GM12878 (cell line): ENCODE measurements at regions not wholly inside any gene's neighbourhood (a gene's known extent, or its start where the extent isn't known, plus 50 kb on each side); places are given as distances from the start of the nearest gene placed in this dataset.

ENCODE experiments used
- ATAC-seq: fragments of 200-7000 bp; cut with Tn5 transposase; 3 replicates; pipeline ENCODE4 v1.9.1; 2020; ENCODE audit warnings: mild to moderate bottlenecking, moderate library complexity
- BruUV-seq: library from RNA; stranded (reverse); fragments of 400-500 nt; replicated peaks from 2 replicates; lab custom pipeline; 2021; lab: Mats Ljungman, UMichigan
- CTCF ChIA-PET: fragments of 300-600 bp; sonication (Branson Sonifier 250); formaldehyde crosslinking; extraction: SDS; loops from one replicate; lab custom pipeline; 2021; ENCODE audit warnings: inconsistent platforms; lab: Yijun Ruan, JAX
- POLR2A ChIA-PET: fragments of 350-600 bp; formaldehyde crosslinking; extraction: SDS; loops from one replicate; lab custom pipeline; 2021; ENCODE audit warnings: inconsistent platforms; lab: Charles Lee
- RAD21 ChIA-PET: fragments of 300-600 bp; sonication (Branson Sonifier 250); formaldehyde crosslinking; loops from one replicate; lab custom pipeline; 2023; ENCODE audit warnings: antibody characterized with exemption; ENCODE audit not compliant: unreplicated experiment; lab: Charles Lee
- SMC1A ChIA-PET: fragments of 300-600 bp; sonication (Branson Sonifier 250); formaldehyde crosslinking; loops from one replicate; lab custom pipeline; 2023; ENCODE audit not compliant: unreplicated experiment, uncharacterized antibody; lab: Charles Lee
- DNase-seq: peaks from one replicate; pipeline ENCODE4 v3.0.0-alpha.2; 2011; ENCODE audit warnings: low read depth, low spot score
- FAIRE-seq: peaks from 3 replicates; lab custom pipeline; 2011; peaks lifted over from hg19 to GRCh38; lab: Jason Lieb, UNC
- H2AFZ ChIP-seq: 2 replicates; pipeline ENCODE4 v1.6.0; 2011; ENCODE audit warnings: low read depth, low read length, control low read depth; ENCODE audit not compliant: control insufficient read depth
- H3K27ac ChIP-seq: 2 replicates; pipeline ENCODE4 v1.5.1; 2011; ENCODE audit warnings: control low read depth; ENCODE audit not compliant: control insufficient read depth, insufficient read depth
- H3K27me3 ChIP-seq, 2 experiments: replicated peaks in 1 of 2; 2 replicates each; pipeline versions ENCODE4 v1.6.0 to v1.6.1; 2011; ENCODE audit warnings: low read length in 1 of 2; ENCODE audit not compliant: control insufficient read depth in 2 of 2, insufficient read depth in 2 of 2
- H3K36me3 ChIP-seq, 2 experiments: 2 replicates each; pipeline ENCODE4 v1.5.1; 2011; ENCODE audit warnings: low read length in 1 of 2; ENCODE audit not compliant: control insufficient read depth in 2 of 2, insufficient read depth in 2 of 2
- H3K4me1 ChIP-seq: 2 replicates; pipeline ENCODE4 v1.6.1; 2011; ENCODE audit warnings: mild to moderate bottlenecking, low read length, moderate library complexity, mixed read lengths; ENCODE audit not compliant: control insufficient read depth, insufficient read depth
- H3K4me2 ChIP-seq: 2 replicates; pipeline ENCODE4 v1.6.0; 2011; ENCODE audit warnings: control low read depth; ENCODE audit not compliant: control insufficient read depth, insufficient read depth
- H3K4me3 ChIP-seq: fragments of 200-600 bp; sonication (generic); 2 replicates; pipeline ENCODE4 v1.5.1; 2016
- H3K79me2 ChIP-seq: 2 replicates; pipeline ENCODE4 v1.6.0; 2011; ENCODE audit warnings: low read length; ENCODE audit not compliant: control insufficient read depth, insufficient read depth
- H3K9ac ChIP-seq: 2 replicates; pipeline ENCODE4 v1.8.0; 2011; ENCODE audit warnings: low read length, control low read depth, mixed read lengths; ENCODE audit not compliant: control insufficient read depth, insufficient read depth
- H3K9me3 ChIP-seq: replicated peaks from 3 replicates; pipeline ENCODE4 v1.5.1; 2011; ENCODE audit warnings: mild to moderate bottlenecking, low read length; ENCODE audit not compliant: control insufficient read depth, insufficient read depth
- H4K20me1 ChIP-seq: 2 replicates; pipeline ENCODE4 v1.6.0; 2011; ENCODE audit not compliant: control insufficient read depth, insufficient read depth
- CHD2 ChIP-seq: IDR thresholded peaks from 2 replicates; pipeline ENCODE4 v1.6.1; 2011; ENCODE audit warnings: low read depth, low read length, improper control_type of control experiment, borderline replicate concordance
- RAD21 ChIP-seq: IDR thresholded peaks from 2 replicates; pipeline ENCODE4 v1.6.1; 2011; ENCODE audit warnings: mild to moderate bottlenecking, low read depth, low read length, moderate library complexity; ENCODE audit not compliant: insufficient read depth
- SMC3 ChIP-seq: IDR thresholded peaks from 2 replicates; pipeline ENCODE4 v1.6.1; 2011; ENCODE audit warnings: low read length, improper control_type of control experiment, borderline replicate concordance
- TARDBP ChIP-seq: IDR thresholded peaks from 2 replicates; pipeline ENCODE4 v1.6.1; 2016; ENCODE audit warnings: borderline replicate concordance
- WGBS: methylation state at CpG from one replicate; pipeline ENCODE4 v1.1.6; 2016; ENCODE audit warnings: low lambda C conversion rate; ENCODE audit not compliant: insufficient replicate concordance, insufficient coverage; ENCODE audit errors: missing lambda C conversion rate; 5-methylcytosine and 5-hydroxymethylcytosine counted together
- in situ Hi-C: fragments of 300-500 bp; cut with MboI; formaldehyde crosslinking; loops from 9 replicates; pipeline ENCODE4 v1.14.3; 2018; ENCODE audit warnings: mixed read lengths
- intact Hi-C: fragments of 100-400 bp; cut with micrococcal nuclease; formaldehyde crosslinking; loops from one replicate; pipeline ENCODE4 v1.14.2; 2022; ENCODE audit not compliant: unreplicated experiment
- TF ChIP-seq, protein P1 (sequence below): IDR thresholded peaks from 2 replicates; pipeline ENCODE4 v1.6.1; 2011; ENCODE audit warnings: low read depth, low read length, improper control_type of control experiment, borderline replicate concordance
- TF ChIP-seq, protein P2 (sequence below): fragments of 450-650 bp; IDR thresholded peaks from 2 replicates; pipeline ENCODE4 v1.6.1; 2017; ENCODE audit warnings: antibody characterized with exemption, mild to moderate bottlenecking, moderate library complexity
- TF ChIP-seq, protein P3 (sequence below): IDR thresholded peaks from 2 replicates; pipeline ENCODE4 v1.6.1; 2012; ENCODE audit warnings: low read depth, low read length, improper control_type of control experiment

DNA sequence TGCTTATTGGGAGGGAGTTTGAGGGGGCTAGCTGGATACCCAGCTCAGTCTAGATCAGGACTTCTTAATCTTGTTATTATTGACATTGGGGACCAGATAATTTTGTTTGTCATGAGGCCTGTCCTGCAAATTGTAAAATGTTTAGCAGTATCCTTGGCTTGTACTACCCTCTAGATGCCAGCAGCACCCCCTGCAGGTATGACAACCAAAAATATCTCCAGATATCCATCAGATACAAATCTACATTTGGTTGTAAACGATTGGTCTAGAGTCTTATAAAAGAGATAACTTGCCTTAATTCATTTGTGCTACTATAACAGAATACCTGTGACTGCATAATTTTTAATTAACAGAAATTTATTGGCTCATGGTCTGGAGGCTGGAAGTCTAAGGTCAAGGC lies 1232.2 kb downstream of the XPNPEP1 start:
- Histone ChIP-seq H3K27me3 (no peaks in the 10 kb centered on the region), H3K36me3 (no peaks in the 10 kb centered on the region), H4K20me1 (no peaks in the 10 kb centered on the region), H3K4me1 (no peaks in the 10 kb centered on the region; the same call in 1 of the 2 replicates), H2AFZ (no peak overlapping the region), H3K4me2 (no peak overlapping the region), H3K9ac (no peak overlapping the region), H3K4me3 (no peak overlapping the region), H3K27ac (no peak overlapping the region), H3K9me3 (no peaks in the 10 kb centered on the region; the same call in 2 of the 3 replicates), H3K79me2 (no peaks in the 10 kb centered on the region)
- WGBS: 0% methylated on average over 1 of the region's 1 CpG
- CTCF ChIA-PET: interaction anchor here (0.9 to 1.0 kb wide), 2 partner anchors 65 to 346 kb away, joined by 3 read pairs; no protein-coding TSS in a partner anchor
- no peak for ATAC-seq
- in situ Hi-C loops (no loop called here), intact Hi-C loops (no loop called here)
- RAD21 ChIA-PET: no interaction called here
- TF ChIP-seq TARDBP (no peak), RAD21 (no peak), SMC3 (no peak), CHD2 (no peak)
- TF ChIP-seq, protein P1, sequence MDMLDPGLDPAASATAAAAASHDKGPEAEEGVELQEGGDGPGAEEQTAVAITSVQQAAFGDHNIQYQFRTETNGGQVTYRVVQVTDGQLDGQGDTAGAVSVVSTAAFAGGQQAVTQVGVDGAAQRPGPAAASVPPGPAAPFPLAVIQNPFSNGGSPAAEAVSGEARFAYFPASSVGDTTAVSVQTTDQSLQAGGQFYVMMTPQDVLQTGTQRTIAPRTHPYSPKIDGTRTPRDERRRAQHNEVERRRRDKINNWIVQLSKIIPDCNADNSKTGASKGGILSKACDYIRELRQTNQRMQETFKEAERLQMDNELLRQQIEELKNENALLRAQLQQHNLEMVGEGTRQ: no peak
- TF ChIP-seq, protein P2, sequence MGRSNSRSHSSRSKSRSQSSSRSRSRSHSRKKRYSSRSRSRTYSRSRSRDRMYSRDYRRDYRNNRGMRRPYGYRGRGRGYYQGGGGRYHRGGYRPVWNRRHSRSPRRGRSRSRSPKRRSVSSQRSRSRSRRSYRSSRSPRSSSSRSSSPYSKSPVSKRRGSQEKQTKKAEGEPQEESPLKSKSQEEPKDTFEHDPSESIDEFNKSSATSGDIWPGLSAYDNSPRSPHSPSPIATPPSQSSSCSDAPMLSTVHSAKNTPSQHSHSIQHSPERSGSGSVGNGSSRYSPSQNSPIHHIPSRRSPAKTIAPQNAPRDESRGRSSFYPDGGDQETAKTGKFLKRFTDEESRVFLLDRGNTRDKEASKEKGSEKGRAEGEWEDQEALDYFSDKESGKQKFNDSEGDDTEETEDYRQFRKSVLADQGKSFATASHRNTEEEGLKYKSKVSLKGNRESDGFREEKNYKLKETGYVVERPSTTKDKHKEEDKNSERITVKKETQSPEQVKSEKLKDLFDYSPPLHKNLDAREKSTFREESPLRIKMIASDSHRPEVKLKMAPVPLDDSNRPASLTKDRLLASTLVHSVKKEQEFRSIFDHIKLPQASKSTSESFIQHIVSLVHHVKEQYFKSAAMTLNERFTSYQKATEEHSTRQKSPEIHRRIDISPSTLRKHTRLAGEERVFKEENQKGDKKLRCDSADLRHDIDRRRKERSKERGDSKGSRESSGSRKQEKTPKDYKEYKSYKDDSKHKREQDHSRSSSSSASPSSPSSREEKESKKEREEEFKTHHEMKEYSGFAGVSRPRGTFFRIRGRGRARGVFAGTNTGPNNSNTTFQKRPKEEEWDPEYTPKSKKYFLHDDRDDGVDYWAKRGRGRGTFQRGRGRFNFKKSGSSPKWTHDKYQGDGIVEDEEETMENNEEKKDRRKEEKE: no peak
- TF ChIP-seq, protein P3, sequence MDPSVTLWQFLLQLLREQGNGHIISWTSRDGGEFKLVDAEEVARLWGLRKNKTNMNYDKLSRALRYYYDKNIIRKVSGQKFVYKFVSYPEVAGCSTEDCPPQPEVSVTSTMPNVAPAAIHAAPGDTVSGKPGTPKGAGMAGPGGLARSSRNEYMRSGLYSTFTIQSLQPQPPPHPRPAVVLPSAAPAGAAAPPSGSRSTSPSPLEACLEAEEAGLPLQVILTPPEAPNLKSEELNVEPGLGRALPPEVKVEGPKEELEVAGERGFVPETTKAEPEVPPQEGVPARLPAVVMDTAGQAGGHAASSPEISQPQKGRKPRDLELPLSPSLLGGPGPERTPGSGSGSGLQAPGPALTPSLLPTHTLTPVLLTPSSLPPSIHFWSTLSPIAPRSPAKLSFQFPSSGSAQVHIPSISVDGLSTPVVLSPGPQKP: no peak
- no peak for DNase-seq
- SMC1A ChIA-PET: interaction anchor here (0.7 kb wide), 1 partner anchor 1529 kb away, joined by 3 read pairs; no protein-coding TSS in a partner anchor
- POLR2A ChIA-PET: no interaction called here
- no peak for FAIRE-seq
- BruUV-seq: no TSS peak
